ENCODE measurements at regions not wholly inside any gene's neighbourhood (a gene's known extent, or its start where the extent isn't known, plus 50 kb on each side); places are given as distances from the start of the nearest gene placed in this dataset.

DNA sequence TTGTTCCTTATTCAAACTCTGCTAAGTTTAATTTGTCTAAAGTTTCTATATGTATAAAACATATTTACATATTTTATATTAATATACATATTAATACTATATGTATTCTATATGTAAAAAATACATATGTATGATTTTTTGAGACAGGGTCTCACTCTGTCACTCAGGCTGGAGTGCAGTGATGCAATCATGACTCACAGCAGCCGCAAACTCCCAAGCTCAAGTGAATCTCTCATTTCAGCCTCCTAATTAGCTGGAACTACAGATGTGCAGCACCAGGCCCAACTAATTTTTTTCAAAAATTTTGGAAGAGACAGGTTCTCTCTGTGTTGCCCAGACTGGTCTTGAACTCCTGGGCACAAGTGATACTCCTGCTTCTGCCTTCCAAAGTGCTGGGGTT, 684.9 kb downstream of the TRAM1L1 start:
- no peak for TF ChIP-seq POLR2A (IDR thresholded peaks at IDR 0.05)
- TF ChIP-seq, protein P1, sequence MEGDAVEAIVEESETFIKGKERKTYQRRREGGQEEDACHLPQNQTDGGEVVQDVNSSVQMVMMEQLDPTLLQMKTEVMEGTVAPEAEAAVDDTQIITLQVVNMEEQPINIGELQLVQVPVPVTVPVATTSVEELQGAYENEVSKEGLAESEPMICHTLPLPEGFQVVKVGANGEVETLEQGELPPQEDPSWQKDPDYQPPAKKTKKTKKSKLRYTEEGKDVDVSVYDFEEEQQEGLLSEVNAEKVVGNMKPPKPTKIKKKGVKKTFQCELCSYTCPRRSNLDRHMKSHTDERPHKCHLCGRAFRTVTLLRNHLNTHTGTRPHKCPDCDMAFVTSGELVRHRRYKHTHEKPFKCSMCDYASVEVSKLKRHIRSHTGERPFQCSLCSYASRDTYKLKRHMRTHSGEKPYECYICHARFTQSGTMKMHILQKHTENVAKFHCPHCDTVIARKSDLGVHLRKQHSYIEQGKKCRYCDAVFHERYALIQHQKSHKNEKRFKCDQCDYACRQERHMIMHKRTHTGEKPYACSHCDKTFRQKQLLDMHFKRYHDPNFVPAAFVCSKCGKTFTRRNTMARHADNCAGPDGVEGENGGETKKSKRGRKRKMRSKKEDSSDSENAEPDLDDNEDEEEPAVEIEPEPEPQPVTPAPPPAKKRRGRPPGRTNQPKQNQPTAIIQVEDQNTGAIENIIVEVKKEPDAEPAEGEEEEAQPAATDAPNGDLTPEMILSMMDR (IDR thresholded peaks at IDR 0.05), result no peak
- intact Hi-C loops (cut with DNase I; ENCODE audit: low total_unique reads), result no loop called here
- WGBS, 2 donors, result 85 to 93% methylated on average over 1 of the region's 1 CpG
- no peak overlapping the region for H3K4me3 ChIP-seq (ENCODE audit: low read depth, poor library complexity, severe bottlenecking)
- DNase-seq (ENCODE audit: low spot score in 2 of 2), result no peak

DNA sequence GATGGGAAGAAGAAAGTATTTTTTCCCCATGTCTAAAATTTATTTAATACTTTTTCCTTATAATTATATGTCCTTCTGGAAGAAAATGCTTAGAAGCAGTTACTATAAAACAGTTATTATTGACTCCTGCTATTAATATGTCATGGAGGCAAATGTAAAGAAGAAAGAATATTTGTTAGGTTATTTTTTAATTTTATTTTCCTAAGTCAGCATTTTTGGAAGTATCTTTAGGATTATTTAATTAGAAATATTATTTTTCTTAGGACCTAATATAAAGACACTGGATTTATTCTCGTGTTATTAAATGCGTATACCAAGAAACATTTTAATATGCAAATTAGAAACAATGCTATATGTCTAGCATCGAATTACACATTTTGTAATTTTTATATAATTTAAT, 687.7 kb downstream of the TRAM1L1 start:
- DNase-seq (ENCODE audit: low spot score in 2 of 2), result no peak
- intact Hi-C loops (cut with DNase I; ENCODE audit: low total_unique reads), result no loop called here
- no peak for TF ChIP-seq POLR2A (IDR thresholded peaks at IDR 0.05)
- TF ChIP-seq, protein P1 (IDR thresholded peaks at IDR 0.05), result no peak
- WGBS, 2 donors, result 87 to 90% methylated on average over 3 of the region's 3 CpGs
- H3K4me3 ChIP-seq (ENCODE audit: low read depth, poor library complexity, severe bottlenecking), result no peak overlapping the region

DNA sequence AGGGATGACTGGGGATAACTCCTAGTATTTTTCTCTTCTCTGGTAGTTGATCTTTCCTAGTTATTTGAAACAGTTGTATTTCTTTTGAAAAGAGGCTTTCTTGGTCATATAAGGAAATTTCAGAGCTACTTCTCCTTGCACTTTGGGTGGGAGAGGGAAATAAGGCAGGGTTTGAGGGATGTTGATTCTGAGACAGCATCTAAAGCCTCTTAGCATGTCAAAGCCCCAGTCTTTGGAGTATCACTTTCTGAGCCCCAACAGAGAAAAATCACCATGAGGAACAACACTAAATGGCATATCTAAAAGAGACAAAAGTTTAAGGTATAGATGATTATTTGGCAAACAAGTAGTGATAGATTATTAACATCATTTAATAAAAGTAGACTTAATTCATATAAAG, 688.1 kb downstream of the TRAM1L1 start:
- no peak for DNase-seq (ENCODE audit: low spot score in 2 of 2)
- intact Hi-C loops (cut with DNase I; ENCODE audit: low total_unique reads), result no loop called here
- H3K4me3 ChIP-seq (ENCODE audit: low read depth, poor library complexity, severe bottlenecking), result no peak overlapping the region
- TF ChIP-seq, protein P1 (IDR thresholded peaks at IDR 0.05), result no peak

DNA sequence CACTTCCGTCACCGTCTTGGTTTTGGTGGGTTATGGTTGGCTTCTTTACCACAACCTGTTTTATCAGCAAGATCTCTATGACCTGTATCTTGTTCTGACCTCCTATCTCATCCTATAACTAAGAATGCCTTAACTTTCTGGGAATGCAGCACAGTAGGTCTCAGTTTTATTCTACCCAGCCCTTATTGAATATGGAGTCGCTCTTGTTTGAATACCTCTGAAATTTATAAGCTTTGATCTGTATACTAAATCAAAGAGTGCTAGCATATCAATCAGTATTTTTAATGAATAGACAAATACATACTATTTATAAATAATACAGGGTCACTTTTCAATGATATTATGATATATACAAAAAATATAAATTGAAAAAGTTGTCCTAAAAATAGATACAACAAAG, 690.0 kb downstream of the TRAM1L1 start:
- DNase-seq (ENCODE audit: low spot score in 2 of 2), result no peak
- TF ChIP-seq, protein P1 (IDR thresholded peaks at IDR 0.05), result no peak
- TF ChIP-seq POLR2A (IDR thresholded peaks at IDR 0.05), result no peak
- 91 to 93% methylated on average over 3 of the region's 3 CpGs for WGBS, 2 donors
- no peak overlapping the region for H3K4me3 ChIP-seq (ENCODE audit: low read depth, poor library complexity, severe bottlenecking)
- intact Hi-C loops (cut with DNase I; ENCODE audit: low total_unique reads), result no loop called here

DNA sequence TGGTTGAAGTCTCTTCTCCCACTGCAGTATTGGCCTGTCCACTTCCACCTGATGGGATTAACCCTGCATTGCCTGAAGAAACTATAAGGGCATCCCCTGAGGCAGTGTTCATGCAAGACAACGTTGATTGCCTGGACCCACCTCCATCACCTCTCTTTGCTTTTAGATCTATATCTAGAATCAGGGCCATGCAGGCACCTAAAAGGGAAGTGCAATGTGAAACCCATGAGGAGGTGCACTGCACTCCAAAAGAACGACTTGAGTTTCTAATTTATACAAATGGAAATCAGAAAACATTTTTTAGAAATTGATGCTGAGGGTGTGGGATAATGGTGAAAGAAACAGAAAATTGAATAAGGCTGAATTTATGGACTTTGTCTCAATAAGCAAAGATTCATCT, 694.4 kb downstream of the TRAM1L1 start:
- no peak for DNase-seq (ENCODE audit: low spot score in 2 of 2)
- TF ChIP-seq, protein P1 (IDR thresholded peaks at IDR 0.05), result no peak
- no peak for TF ChIP-seq POLR2A (IDR thresholded peaks at IDR 0.05)
- H3K4me3 ChIP-seq (ENCODE audit: low read depth, poor library complexity, severe bottlenecking), result no peak overlapping the region
- intact Hi-C loops (cut with DNase I; ENCODE audit: low total_unique reads), result no loop called here
- WGBS, 2 donors, result 42 to 53% methylated on average over 2 of the region's 2 CpGs

DNA sequence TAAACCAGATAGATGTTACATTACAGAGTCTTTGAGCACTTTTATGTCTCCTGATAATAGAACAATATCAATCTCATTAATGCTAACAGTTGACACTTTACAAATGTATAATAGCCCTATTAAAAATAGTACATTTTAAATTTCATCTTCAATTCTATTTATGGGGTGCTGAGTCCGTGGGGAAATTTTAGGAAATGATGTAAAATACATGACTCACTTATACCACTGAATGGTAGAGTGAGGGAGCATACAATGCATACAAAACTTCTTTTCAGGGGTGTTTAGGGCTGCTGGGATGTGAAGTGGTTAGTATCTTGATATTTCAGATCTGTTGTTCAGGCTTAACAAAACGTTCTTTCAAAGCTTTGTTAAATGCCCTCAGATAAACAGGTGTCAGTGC, 696.2 kb downstream of the TRAM1L1 start:
- WGBS, 2 donors, result 40 to 42% methylated on average over 2 of the region's 2 CpGs
- TF ChIP-seq, protein P1 (IDR thresholded peaks at IDR 0.05), result no peak
- no peak for TF ChIP-seq POLR2A (IDR thresholded peaks at IDR 0.05)
- intact Hi-C loops (cut with DNase I; ENCODE audit: low total_unique reads), result no loop called here
- DNase-seq (ENCODE audit: low spot score in 2 of 2), result no peak
- no peak overlapping the region for H3K4me3 ChIP-seq (ENCODE audit: low read depth, poor library complexity, severe bottlenecking)

All from lower leg skin (tissue), 4 donors.